GM20431 (cell line): ENCODE measurements at regions not wholly inside any gene's neighbourhood (a gene's known extent, or its start where the extent isn't known, plus 50 kb on each side); places are given as distances from the start of the nearest gene placed in this dataset.
"Not testable (repeated sequence)": the region's sequence is repeated elsewhere in the genome, so short reads cannot be mapped to it uniquely, and the experiment has no call there.

Experiments used
- in situ Hi-C: fragments of 300-500 bp; cut with MseI, MboI; formaldehyde crosslinking; loops from one replicate; pipeline ENCODE4 v1.15.0; 2020; ENCODE audit warnings: low sequenced_read_pairs; ENCODE audit not compliant: unreplicated experiment

DNA sequence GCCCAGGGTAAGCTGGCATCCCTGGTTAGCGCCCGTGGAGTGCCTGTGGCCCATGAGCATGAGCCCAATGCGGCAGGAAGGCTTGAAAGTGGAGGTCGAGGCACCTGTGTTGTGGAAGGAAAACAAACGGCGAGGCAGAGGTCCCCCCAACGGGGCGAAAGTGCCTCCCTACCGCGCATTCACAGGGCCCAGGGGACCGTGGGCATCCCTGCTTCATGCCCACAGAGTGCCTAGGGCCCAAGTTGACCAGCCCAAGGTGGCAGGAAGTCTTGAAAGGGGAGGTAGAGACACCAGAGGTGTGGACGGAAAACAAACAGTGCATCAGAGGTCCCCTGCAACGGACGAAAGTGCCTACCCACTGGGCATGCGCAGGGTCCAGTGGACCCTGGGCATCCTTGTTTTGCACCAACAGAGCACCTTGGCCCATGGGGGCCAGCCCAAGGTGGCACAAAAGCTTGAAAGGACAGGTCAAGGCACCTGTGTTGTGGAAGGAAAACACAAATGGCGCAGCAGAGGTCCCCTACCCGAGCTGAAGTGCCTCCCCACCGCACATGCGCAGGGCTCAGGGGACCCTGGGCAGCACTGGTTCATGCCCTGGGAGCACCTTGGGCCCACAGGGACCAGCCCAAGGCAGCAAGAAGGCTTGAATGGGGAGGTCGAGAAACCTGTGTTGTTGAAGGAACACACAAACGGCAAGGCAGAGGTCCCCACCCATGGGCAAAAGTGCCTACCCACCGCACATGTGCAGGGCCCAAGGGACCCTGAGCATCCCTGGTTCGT is 377.5 kb downstream of the ALG10 start:
- in situ Hi-C loops: no loop called here

DNA sequence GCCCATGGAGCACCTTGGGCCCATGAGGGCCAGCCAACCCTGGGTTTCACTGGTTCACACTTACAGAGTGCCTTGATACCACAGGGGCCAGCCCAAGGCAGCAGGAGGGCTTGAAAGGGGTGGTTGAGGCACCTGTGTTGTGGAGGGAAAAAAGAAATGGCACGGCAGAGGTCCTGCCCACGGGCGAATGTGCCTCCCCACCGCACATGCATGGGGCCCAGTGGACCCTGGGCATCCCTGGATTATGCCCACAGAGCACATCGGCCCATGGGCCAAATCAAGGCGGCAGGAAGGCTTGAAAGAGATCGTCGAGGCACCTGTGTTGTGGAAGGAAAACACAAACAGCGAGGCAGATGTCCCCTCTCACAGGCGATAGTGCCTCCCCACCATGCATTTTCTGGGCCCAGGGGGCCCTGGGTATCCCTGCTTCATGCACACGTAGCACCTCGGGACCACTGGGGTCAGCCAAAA is 378.1 kb downstream of the ALG10 start:
- in situ Hi-C loops: no loop called here

DNA sequence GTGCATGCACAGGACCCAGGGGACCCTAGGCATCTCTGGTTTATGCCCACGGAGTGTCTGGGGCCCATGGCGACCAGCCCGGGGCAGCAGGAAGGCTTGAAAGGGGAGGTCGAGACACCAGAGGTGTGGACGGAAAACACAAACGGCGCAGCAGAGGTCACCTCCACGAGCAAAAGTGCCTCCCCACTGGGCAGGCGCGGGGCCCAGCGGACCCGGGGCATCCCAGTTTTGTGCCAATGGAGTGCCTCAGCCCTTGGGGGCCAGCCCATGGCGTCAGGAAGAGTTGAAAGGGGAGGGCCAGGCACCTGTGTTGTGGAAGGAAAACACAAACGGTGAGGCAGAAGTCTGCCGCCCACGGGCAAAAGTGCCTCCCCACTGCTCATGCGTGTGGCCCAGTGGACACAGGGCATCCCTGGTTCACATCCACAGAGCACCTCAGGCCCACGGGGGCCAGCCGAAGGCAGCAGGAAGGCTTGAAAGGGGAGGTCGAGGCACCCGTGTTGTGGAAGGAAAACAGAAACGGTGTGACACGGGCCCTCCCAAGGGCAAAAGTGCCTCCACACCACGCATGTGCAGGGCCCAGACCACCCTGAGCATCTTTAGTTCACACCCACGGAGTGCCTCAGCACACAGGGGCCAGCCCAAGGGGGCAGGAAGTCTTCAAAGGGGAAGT is 378.8 kb downstream of the ALG10 start:
- in situ Hi-C loops: no loop called here

DNA sequence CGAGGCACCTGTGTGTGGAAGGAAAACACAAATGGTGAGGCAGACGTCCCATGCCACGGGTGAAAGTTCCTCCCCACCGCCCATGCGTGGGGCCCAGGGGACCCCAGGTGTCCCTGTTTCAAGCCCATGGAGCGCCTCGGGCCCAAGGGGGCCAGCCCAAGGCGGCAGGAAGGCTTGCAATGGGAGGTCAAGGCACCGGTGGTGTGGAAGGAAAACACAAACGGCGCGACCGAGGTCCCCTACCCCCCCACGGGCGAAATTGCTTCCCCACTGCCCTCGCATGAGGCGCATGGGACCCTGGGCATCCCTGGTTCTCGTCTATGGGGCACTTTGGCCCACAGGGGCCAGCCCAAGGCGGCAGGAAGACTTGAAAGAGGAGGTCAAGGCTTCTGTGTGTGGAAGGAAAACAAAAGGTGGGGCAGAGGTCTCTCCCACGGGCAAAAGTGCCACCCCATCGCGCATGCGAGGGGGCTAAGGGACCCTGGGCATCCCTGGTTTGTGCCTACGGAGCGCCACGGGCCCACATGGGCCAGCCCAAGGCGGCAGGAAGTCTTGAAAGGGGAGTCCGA is 379.4 kb downstream of the ALG10 start:
- in situ Hi-C loops: no loop called here

DNA sequence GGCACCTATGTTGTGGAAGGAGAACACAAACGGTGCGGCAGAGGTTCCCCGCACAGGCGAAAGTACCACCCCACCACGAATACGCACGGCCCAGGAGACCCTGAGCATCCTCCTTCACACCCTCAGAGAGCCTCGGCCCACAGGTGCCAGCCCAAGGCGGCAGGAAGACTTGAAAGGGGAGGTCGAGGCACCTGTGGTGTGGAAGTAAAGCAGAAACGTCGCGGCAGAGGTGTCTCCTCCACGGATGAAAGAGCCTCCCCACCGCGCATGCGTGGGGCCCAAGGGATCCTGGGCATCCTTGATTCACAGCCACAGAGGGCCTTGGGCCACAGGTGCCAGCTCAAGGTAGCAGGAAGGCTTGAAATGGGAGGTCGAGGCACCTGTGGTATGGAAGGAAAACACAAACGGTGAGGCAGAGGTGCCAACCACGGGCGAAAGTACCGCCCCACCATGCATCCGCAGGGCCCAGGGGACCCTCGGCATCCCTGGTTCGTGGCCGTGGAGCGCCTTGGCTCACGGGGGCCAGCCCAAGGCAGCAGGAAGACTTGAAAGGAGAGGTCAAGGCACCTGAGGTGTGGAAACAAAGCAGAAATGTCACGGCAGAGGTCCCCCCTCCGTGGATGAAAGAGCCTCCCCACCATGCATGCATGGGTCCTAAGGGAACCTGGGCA is 380.1 kb downstream of the ALG10 start:
- in situ Hi-C loops: no loop called here

- in situ Hi-C loops: no loop called here
These were observed 380.8 kb downstream of the ALG10 start for GRCh38 chr12:34402899-34403705.

DNA sequence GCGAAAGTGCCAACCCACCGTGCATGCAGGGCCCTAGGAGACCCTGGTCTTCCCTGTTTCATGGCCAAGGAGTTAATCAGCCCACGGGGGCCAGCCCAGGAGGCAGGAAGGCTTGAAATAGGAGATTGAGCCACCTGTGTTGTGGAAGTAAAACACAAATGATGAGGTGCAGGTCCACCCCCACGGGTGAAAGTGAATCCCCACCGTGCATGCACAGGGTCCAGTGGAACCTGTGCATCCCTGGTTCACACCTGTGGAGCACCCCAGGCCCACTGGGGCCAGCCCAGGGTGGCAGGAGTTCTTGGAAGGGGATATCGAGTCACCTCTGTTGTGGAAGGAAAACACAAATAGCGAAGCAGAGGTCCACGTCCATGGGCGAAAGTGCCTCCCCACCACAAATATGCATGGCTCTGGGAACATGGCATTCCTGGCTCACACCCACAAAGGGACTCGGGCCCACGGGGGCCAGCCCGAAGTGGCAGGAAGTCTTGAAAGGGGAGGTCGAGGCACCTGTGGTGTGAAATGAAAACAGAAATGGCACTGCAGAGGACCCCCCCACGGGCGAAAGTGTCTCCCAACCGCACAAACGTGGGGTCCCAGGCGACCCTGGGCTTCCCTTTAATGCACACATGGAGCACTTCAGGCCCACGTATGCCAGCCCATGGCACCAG is 381.5 kb downstream of the ALG10 start:
- in situ Hi-C loops: no loop called here

GRCh38 chr12:34404377-34405285 is 382.3 kb downstream of the ALG10 start:
- in situ Hi-C loops: no loop called here

GRCh38 chr12:34405286-34406227 is 383.3 kb downstream of the ALG10 start:
- in situ Hi-C loops: no loop called here

- in situ Hi-C loops: no loop called here
These were observed 384.1 kb downstream of the ALG10 start for GRCh38 chr12:34406228-34406995.

- in situ Hi-C loops: no loop called here
These were observed 384.7 kb downstream of the ALG10 start for GRCh38 chr12:34406996-34407300.

DNA sequence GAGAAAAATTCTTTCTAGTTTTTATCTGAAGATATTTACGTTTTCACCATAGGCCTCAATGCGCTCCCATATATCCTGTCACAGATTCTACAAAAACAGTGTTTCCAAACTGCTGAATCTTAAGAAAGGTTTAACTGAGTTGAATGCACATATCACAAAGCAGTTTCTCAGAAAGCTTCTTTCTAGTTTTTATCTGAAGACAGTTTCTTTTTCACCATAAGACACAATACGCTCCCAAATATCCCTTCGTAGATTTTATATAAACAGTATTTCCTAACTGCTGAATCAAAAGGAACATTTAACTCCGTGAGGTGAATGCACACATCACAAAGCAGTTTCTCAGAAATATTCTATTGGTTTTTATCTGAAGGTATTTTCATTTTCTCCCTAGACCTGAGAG is 385.5 kb downstream of the ALG10 start:
- in situ Hi-C loops: no loop called here

- in situ Hi-C loops: not testable (repeated sequence)
These were observed 409.2 kb downstream of the ALG10 start for GRCh38 chr12:34431509-34431908.
